DOHH2 (cell line): ENCODE measurements at regions not wholly inside any gene's neighbourhood (a gene's known extent, or its start where the extent isn't known, plus 50 kb on each side); places are given as distances from the start of the nearest gene placed in this dataset.

ENCODE experiments used
- H3F3A ChIP-seq: fragments of 200-600 bp; sonication (generic), shearing (Covaris generic); 2 replicates; pipeline ENCODE4 v1.6.0; 2016; ENCODE audit warnings: antibody characterized with exemption, mild to moderate bottlenecking; ENCODE audit not compliant: control insufficient read depth, insufficient read depth
- H3K27ac ChIP-seq: fragments of 200-600 bp; sonication (generic); 2 replicates; pipeline ENCODE4 v1.5.1; 2014; ENCODE audit warnings: low read depth, mild to moderate bottlenecking, low read length, moderate library complexity
- H3K27me3 ChIP-seq: fragments of 200-600 bp; sonication (generic); 2 replicates; pipeline ENCODE4 v1.6.1; 2014; ENCODE audit warnings: mild to moderate bottlenecking, low read length, mixed read lengths; ENCODE audit not compliant: control insufficient read depth
- H3K36me3 ChIP-seq: fragments of 200-600 bp; sonication (generic); 2 replicates; pipeline ENCODE4 v1.6.1; 2014; ENCODE audit warnings: mild to moderate bottlenecking, low read length, moderate library complexity, mixed read lengths; ENCODE audit not compliant: control insufficient read depth
- H3K4me1 ChIP-seq: fragments of 200-600 bp; sonication (generic); 2 replicates; pipeline ENCODE4 v1.6.1; 2014; ENCODE audit warnings: mild to moderate bottlenecking, low read length, mixed read lengths; ENCODE audit not compliant: control insufficient read depth
- H3K4me2 ChIP-seq: fragments of 200-600 bp; sonication (generic); 2 replicates; pipeline ENCODE4 v1.6.0; 2014; ENCODE audit warnings: mild to moderate bottlenecking, low read length, moderate library complexity
- H3K4me3 ChIP-seq: fragments of 200-600 bp; sonication (generic); 2 replicates; pipeline ENCODE4 v1.5.1; 2014; ENCODE audit warnings: mild to moderate bottlenecking, low read length, mixed read lengths
- H3K79me2 ChIP-seq: fragments of 200-600 bp; sonication (generic); 2 replicates; pipeline ENCODE4 v1.6.1; 2014; ENCODE audit warnings: mild to moderate bottlenecking, low read length, mixed read lengths; ENCODE audit not compliant: control insufficient read depth
- H3K9me2 ChIP-seq: fragments of 200-600 bp; sonication (generic); replicated peaks from 2 replicates; pipeline ENCODE4 v1.6.1; 2014; ENCODE audit warnings: mild to moderate bottlenecking, low read length, mixed read lengths; ENCODE audit not compliant: control insufficient read depth
- H3K9me3 ChIP-seq: fragments of 200-600 bp; sonication (generic); 2 replicates; pipeline ENCODE4 v1.6.1; 2014; ENCODE audit warnings: antibody characterized with exemption, low read length, mixed read lengths; ENCODE audit not compliant: control insufficient read depth, insufficient read depth
- H4K20me1 ChIP-seq: fragments of 200-600 bp; sonication (generic); 2 replicates; pipeline ENCODE4 v1.6.0; 2014; ENCODE audit warnings: low read depth, mild to moderate bottlenecking, antibody characterized with exemption, low read length, moderate library complexity; ENCODE audit not compliant: control insufficient read depth, insufficient read depth
- EZH2phosphoT487 ChIP-seq: fragments of 200-600 bp; sonication (generic); IDR thresholded peaks from 2 replicates; pipeline ENCODE4 v1.6.1; 2017; ENCODE audit warnings: borderline replicate concordance, mild to moderate bottlenecking, antibody characterized with exemption, low read length, moderate library complexity, mixed read lengths
- TF ChIP-seq, protein P1 (sequence below): fragments of 200-600 bp; sonication (generic); IDR thresholded peaks from one replicate; pipeline ENCODE4 v1.5.1; 2014; ENCODE audit warnings: antibody characterized with exemption, mild to moderate bottlenecking, low read depth, low read length; ENCODE audit not compliant: poor library complexity, severe bottlenecking

DNA sequence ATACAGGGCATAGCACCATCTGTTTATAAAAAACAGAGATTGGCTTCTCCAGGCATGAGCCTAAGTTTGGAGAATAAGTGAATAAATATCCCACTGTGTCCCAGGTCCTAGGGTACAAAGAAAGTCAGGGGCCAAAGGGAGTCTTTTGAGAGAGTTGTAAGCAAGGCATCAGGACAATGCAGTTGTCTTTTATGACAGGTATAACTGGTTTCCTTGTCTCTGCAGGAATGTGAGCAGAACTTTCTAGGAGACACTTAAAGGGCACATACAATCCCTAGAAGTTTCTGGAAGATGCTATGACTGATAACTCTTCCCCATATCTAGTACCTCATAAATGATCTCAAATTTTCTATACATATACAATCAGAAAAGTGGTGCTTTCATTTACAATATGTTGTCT lies 245.6 kb upstream of the RGMB start:
- TF ChIP-seq EZH2phosphoT487 = no peak
- TF ChIP-seq, protein P1, sequence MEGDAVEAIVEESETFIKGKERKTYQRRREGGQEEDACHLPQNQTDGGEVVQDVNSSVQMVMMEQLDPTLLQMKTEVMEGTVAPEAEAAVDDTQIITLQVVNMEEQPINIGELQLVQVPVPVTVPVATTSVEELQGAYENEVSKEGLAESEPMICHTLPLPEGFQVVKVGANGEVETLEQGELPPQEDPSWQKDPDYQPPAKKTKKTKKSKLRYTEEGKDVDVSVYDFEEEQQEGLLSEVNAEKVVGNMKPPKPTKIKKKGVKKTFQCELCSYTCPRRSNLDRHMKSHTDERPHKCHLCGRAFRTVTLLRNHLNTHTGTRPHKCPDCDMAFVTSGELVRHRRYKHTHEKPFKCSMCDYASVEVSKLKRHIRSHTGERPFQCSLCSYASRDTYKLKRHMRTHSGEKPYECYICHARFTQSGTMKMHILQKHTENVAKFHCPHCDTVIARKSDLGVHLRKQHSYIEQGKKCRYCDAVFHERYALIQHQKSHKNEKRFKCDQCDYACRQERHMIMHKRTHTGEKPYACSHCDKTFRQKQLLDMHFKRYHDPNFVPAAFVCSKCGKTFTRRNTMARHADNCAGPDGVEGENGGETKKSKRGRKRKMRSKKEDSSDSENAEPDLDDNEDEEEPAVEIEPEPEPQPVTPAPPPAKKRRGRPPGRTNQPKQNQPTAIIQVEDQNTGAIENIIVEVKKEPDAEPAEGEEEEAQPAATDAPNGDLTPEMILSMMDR = no peak
- Histone ChIP-seq H3K27ac (no peak overlapping the region), H3K9me2 (no peaks in the 10 kb centered on the region), H3K9me3 (no peaks in the 10 kb centered on the region), H3K4me3 (no peak overlapping the region), H3K79me2 (no peaks in the 10 kb centered on the region), H3F3A (no peaks in the 10 kb centered on the region), H4K20me1 (no peaks in the 10 kb centered on the region), H3K4me2 (no peak overlapping the region), H3K4me1 (no peaks in the 10 kb centered on the region), H3K36me3 (no peaks in the 10 kb centered on the region), H3K27me3 (no peaks in the 10 kb centered on the region)

DNA sequence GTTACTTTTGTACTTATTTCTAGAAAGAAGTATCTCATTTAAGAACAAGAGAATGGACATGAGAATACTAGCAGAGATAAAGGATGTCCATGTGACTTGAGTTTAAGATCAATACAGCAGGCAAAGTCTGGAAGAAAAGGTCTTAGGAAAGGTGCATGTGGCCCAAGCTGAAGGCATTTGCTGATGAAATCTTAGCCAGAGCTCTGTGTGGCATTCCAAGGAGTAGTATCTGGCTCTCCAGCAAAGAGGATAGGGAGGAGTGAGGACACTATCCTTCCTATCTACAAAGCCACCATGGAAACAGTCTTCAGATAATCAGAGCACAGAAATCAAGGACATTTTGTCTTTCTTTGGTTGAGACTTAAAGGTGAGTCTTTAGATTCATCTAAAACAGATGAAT lies 244.1 kb upstream of the RGMB start:
- no peak for TF ChIP-seq EZH2phosphoT487
- TF ChIP-seq, protein P1 = no peak
- Histone ChIP-seq H3K36me3 (no peaks in the 10 kb centered on the region), H3F3A (no peaks in the 10 kb centered on the region), H4K20me1 (no peaks in the 10 kb centered on the region), H3K4me1 (no peaks in the 10 kb centered on the region), H3K27me3 (no peaks in the 10 kb centered on the region), H3K4me3 (no peak overlapping the region), H3K27ac (no peak overlapping the region), H3K9me3 (no peaks in the 10 kb centered on the region), H3K9me2 (no peaks in the 10 kb centered on the region), H3K4me2 (no peak overlapping the region), H3K79me2 (no peaks in the 10 kb centered on the region)

DNA sequence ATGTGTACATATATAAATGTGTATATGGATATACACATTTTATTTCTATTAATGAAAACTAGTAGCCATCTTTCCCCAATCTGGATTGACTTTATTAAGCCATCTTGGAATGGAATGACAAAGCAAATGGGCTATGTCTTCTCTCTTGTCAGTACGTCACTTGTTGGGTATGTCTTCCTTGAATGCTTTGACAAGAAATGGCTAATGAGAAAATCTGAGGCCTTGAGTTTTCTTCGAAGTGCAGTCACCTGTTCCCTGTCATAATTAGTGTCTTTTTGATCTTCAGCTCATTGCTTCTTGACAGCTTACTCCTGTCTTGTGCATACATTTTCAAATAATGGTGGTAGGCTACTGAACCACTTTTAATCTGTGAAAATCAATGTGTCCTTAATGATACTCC lies 243.2 kb upstream of the RGMB start:
- Histone ChIP-seq H3K9me3 (no peaks in the 10 kb centered on the region), H3K4me1 (no peaks in the 10 kb centered on the region), H3K27me3 (no peaks in the 10 kb centered on the region), H3K27ac (no peak overlapping the region), H3K4me3 (no peak overlapping the region), H3K4me2 (no peak overlapping the region), H3K36me3 (no peaks in the 10 kb centered on the region), H4K20me1 (no peaks in the 10 kb centered on the region), H3K9me2 (no peaks in the 10 kb centered on the region), H3K79me2 (no peaks in the 10 kb centered on the region), H3F3A (no peaks in the 10 kb centered on the region)
- TF ChIP-seq EZH2phosphoT487 = no peak
- TF ChIP-seq, protein P1 = no peak

DNA sequence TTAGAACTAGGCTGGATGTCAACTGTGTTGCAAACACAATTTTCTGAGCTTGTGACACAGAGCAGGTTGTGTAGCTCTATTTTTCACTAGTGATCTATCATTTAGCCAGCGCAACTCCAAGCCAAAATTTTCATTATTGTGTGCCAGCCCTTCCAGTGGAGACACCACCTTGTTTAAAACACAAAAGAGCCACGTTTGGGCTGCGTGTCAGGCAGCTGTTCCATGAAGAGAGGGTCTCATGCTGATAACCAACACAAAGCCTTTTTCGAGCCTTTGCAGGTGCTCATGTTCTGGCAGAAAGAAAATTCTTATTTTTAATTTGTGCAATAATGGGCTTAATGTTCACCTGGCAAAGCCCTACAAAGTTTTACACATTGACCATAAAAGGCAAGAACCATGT lies 237.6 kb upstream of the RGMB start:
- H4K20me1 ChIP-seq = no peaks in the 10 kb centered on the region
- H3K27ac ChIP-seq = no peak overlapping the region
- no peak overlapping the region for H3K4me3 ChIP-seq
- no peaks in the 10 kb centered on the region for H3F3A ChIP-seq
- TF ChIP-seq, protein P1 = no peak
- TF ChIP-seq EZH2phosphoT487 = no peak
- H3K9me2 ChIP-seq = no peaks in the 10 kb centered on the region
- no peaks in the 10 kb centered on the region for H3K27me3 ChIP-seq
- no peaks in the 10 kb centered on the region for H3K4me1 ChIP-seq
- H3K79me2 ChIP-seq = no peaks in the 10 kb centered on the region
- no peak overlapping the region for H3K4me2 ChIP-seq
- H3K36me3 ChIP-seq = no peaks in the 10 kb centered on the region
- no peaks in the 10 kb centered on the region for H3K9me3 ChIP-seq
